ENCODE measurements at regions not wholly inside any gene's neighbourhood (a gene's known extent, or its start where the extent isn't known, plus 50 kb on each side); places are given as distances from the start of the nearest gene placed in this dataset.

- Histone ChIP-seq H3K4me3 (ENCODE audit: low read depth in 1 of 3, low read length in 3 of 3) (no peak overlapping the region), H3K36me3 (ENCODE audit: control insufficient read depth in 4 of 4, insufficient read depth in 3 of 4, low read depth in 1 of 4, low read length in 3 of 4) (no peaks in the 10 kb centered on the region), H3K27ac (ENCODE audit: low read depth in 1 of 2, low read length in 2 of 2) (no peak overlapping the region), H3K9ac (ENCODE audit: low read depth in 1 of 2, low read length in 2 of 2) (no peak overlapping the region), H3K4me1 (ENCODE audit: control insufficient read depth in 4 of 4, insufficient read depth in 4 of 4, low read length in 3 of 4) (no peaks in the 10 kb centered on the region), H3K9me3 (ENCODE audit: control insufficient read depth in 4 of 4, low read length in 3 of 4) (peaks cover 3 to 9% (median 5%) of the 10 kb centered on the region in 4 donors), H3K27me3 (ENCODE audit: control insufficient read depth in 4 of 4, insufficient read depth in 4 of 4, low read length in 3 of 4) (no peaks in the 10 kb centered on the region)
- WGBS = 78% methylated on average over 4 of the region's 4 CpGs
- TF ChIP-seq SP1 (IDR thresholded peaks at IDR 0.05) = no peak
- TF ChIP-seq EGR1 (IDR thresholded peaks at IDR 0.05; ENCODE audit: low read depth in 2 of 2) = no peak
- TF ChIP-seq NR2F2 (IDR thresholded peaks at IDR 0.05) = no peak
- TF ChIP-seq RAD21 (IDR thresholded peaks at IDR 0.05) = no peak
- no peak for TF ChIP-seq HNF4G (IDR thresholded peaks at IDR 0.05)
- TF ChIP-seq, protein P1, sequence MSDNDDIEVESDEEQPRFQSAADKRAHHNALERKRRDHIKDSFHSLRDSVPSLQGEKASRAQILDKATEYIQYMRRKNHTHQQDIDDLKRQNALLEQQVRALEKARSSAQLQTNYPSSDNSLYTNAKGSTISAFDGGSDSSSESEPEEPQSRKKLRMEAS (IDR thresholded peaks at IDR 0.05) = no peak
- TF ChIP-seq FOXA1 (IDR thresholded peaks at IDR 0.05) = no peak
- no peak for TF ChIP-seq YY1 (IDR thresholded peaks at IDR 0.05)
- no peak for TF ChIP-seq TAF1 (conservative IDR thresholded peaks at IDR 0.05)
- no peak for TF ChIP-seq GABPA (IDR thresholded peaks at IDR 0.05 in 1 of 2, conservative IDR thresholded peaks at IDR 0.05 in 1 of 2)
- TF ChIP-seq ATF3 (IDR thresholded peaks at IDR 0.05) = no peak
- TF ChIP-seq ZBTB33 (IDR thresholded peaks at IDR 0.05) = no peak
- TF ChIP-seq RXRA (IDR thresholded peaks at IDR 0.05) = no peak
- TF ChIP-seq FOXA2 (IDR thresholded peaks at IDR 0.05) = no peak
- TF ChIP-seq, protein P2, sequence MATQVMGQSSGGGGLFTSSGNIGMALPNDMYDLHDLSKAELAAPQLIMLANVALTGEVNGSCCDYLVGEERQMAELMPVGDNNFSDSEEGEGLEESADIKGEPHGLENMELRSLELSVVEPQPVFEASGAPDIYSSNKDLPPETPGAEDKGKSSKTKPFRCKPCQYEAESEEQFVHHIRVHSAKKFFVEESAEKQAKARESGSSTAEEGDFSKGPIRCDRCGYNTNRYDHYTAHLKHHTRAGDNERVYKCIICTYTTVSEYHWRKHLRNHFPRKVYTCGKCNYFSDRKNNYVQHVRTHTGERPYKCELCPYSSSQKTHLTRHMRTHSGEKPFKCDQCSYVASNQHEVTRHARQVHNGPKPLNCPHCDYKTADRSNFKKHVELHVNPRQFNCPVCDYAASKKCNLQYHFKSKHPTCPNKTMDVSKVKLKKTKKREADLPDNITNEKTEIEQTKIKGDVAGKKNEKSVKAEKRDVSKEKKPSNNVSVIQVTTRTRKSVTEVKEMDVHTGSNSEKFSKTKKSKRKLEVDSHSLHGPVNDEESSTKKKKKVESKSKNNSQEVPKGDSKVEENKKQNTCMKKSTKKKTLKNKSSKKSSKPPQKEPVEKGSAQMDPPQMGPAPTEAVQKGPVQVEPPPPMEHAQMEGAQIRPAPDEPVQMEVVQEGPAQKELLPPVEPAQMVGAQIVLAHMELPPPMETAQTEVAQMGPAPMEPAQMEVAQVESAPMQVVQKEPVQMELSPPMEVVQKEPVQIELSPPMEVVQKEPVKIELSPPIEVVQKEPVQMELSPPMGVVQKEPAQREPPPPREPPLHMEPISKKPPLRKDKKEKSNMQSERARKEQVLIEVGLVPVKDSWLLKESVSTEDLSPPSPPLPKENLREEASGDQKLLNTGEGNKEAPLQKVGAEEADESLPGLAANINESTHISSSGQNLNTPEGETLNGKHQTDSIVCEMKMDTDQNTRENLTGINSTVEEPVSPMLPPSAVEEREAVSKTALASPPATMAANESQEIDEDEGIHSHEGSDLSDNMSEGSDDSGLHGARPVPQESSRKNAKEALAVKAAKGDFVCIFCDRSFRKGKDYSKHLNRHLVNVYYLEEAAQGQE (IDR thresholded peaks at IDR 0.05) = no peak
- TF ChIP-seq JUND (IDR thresholded peaks at IDR 0.05) = no peak
- no peak for TF ChIP-seq HNF4A (conservative IDR thresholded peaks at IDR 0.05)
- TF ChIP-seq CTCF (IDR thresholded peaks at IDR 0.05; ENCODE audit: low read depth, low read length, missing input control) = no peak
- no peak for DNase-seq (ENCODE audit: low spot score)
Observed at GRCh38 chr13:89751432-89751930, 1596.0 kb upstream of the MIR17HG start.

Measured in liver (tissue), 8 donors.